ENCODE measurements at regions not wholly inside any gene's neighbourhood (a gene's known extent, or its start where the extent isn't known, plus 50 kb on each side); places are given as distances from the start of the nearest gene placed in this dataset.
"Not testable (repeated sequence)": the region's sequence is repeated elsewhere in the genome, so short reads cannot be mapped to it uniquely, and the experiment has no call there.

DNA sequence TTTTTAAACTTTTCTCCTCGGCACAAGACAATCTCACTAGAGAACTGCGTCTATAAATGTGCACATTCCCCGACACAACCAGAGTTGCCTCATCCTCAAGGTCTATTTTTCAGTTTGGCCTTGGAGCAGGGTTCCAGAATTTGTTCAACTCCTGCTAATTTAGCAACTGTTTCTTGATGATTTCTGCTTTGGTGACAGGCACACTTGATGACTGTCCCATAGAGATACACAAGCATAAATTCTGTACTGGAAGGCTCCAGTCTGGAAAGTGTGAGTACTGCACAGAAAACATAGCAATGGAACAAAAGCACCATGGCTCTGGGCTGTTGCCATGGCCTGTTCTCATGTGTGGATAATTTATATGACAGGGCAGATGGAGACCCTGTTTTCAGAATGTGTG is 379.6 kb upstream of the PDZRN3 start:
- WGBS = 61% methylated on average over 3 of the region's 3 CpGs

DNA sequence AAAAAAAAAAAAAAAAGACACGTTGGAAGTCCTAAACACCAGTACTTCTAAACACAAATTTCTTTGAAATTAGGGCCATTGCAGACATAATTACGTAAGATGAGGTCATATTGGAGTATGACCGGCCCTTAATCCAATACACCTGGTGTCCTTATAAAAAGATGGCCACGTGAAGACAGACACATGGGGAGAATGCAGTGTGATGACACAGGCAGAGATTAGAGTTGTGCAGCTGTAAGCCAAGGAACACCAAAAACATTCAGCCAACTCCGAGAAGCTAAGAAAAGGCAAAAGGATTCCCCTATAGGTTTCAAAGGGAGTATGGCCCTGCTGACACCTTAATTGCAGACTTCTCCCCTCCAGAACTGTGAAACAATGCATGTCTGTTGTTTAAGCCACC is 379.0 kb upstream of the PDZRN3 start:
- Histone ChIP-seq H3K36me3 (no peaks in the 10 kb centered on the region), H3K9me3 (no peaks in the 10 kb centered on the region), H3K4me1 (replicated peaks) (no peaks in the 10 kb centered on the region), H3K4me3 (no peak overlapping the region), H3K27me3 (replicated peaks; ENCODE audit: insufficient read depth) (no peaks in the 10 kb centered on the region), H3K27ac (no peak overlapping the region)
- 78% methylated on average over 5 of the region's 5 CpGs for WGBS
- intact Hi-C loops (cut with DNase I) = no loop called here
- no peak for DNase-seq (ENCODE audit: low spot score)
- TF ChIP-seq, protein P1, sequence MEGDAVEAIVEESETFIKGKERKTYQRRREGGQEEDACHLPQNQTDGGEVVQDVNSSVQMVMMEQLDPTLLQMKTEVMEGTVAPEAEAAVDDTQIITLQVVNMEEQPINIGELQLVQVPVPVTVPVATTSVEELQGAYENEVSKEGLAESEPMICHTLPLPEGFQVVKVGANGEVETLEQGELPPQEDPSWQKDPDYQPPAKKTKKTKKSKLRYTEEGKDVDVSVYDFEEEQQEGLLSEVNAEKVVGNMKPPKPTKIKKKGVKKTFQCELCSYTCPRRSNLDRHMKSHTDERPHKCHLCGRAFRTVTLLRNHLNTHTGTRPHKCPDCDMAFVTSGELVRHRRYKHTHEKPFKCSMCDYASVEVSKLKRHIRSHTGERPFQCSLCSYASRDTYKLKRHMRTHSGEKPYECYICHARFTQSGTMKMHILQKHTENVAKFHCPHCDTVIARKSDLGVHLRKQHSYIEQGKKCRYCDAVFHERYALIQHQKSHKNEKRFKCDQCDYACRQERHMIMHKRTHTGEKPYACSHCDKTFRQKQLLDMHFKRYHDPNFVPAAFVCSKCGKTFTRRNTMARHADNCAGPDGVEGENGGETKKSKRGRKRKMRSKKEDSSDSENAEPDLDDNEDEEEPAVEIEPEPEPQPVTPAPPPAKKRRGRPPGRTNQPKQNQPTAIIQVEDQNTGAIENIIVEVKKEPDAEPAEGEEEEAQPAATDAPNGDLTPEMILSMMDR (IDR thresholded peaks at IDR 0.05) = no peak
- TF ChIP-seq POLR2AphosphoS5 (IDR thresholded peaks at IDR 0.05) = no peak
- TF ChIP-seq POLR2A (IDR thresholded peaks at IDR 0.05) = no peak

More for the DNA sequence above, 379.6 kb upstream of the PDZRN3 start:
- no peaks in the 10 kb centered on the region for H3K4me1 ChIP-seq (replicated peaks)
- DNase-seq (ENCODE audit: low spot score) = no peak
- no peak overlapping the region for H3K4me3 ChIP-seq
- H3K36me3 ChIP-seq = no peaks in the 10 kb centered on the region
- no peaks in the 10 kb centered on the region for H3K27me3 ChIP-seq (replicated peaks; ENCODE audit: insufficient read depth)
- H3K9me3 ChIP-seq = no peaks in the 10 kb centered on the region
- TF ChIP-seq, protein P1 (IDR thresholded peaks at IDR 0.05) = no peak
- intact Hi-C loops (cut with DNase I) = no loop called here
- no peak overlapping the region for H3K27ac ChIP-seq

DNA sequence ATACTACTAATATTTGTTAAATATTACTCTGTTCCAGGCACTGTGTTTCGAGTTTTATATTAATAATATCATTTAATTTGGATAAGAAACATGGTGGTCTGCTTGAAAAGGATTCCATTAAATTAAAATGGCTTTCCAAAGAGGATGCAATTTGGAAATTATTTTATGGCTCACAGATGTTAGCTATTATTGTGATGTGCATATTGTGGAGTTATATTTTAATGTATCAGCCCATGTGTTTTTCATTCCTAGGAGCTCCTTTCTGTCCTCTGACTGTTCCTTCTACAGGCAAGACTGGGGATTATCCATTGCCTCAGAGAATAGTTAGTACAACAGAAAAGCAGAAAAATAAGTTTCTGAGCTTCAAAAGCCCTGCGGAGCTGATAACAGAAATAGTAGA is 376.7 kb upstream of the PDZRN3 start:
- Histone ChIP-seq H3K4me1 (replicated peaks) (no peaks in the 10 kb centered on the region), H3K27me3 (replicated peaks; ENCODE audit: insufficient read depth) (no peaks in the 10 kb centered on the region), H3K9me3 (no peaks in the 10 kb centered on the region), H3K4me3 (no peak overlapping the region), H3K27ac (no peak overlapping the region), H3K36me3 (no peaks in the 10 kb centered on the region)
- 92% methylated on average over 2 of the region's 2 CpGs for WGBS
- DNase-seq (ENCODE audit: low spot score) = no peak
- TF ChIP-seq POLR2AphosphoS5 (IDR thresholded peaks at IDR 0.05) (no peak), POLR2A (IDR thresholded peaks at IDR 0.05) (no peak)
- TF ChIP-seq, protein P1 (IDR thresholded peaks at IDR 0.05) = no peak
- intact Hi-C loops (cut with DNase I) = no loop called here

DNA sequence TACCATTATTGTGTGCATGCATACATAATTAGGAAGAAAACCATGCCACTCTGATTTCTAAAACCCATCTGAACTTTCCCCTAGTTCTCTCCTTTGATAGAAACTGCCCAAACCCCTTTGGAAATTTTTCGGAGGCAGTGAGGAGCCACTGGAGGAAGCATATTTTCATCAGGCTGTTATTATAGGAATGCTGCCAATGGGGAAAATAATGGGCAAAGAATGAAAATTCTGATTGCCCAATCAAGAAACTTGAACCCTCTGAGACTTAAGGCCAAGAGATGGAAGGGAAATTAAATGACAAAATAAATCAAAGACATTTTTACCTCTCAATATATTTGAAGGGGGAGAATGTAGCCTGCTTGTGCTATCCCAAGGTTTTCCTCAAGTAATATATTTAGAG is 376.0 kb upstream of the PDZRN3 start:
- Histone ChIP-seq H3K36me3 (no peaks in the 10 kb centered on the region), H3K9me3 (no peaks in the 10 kb centered on the region), H3K4me1 (replicated peaks) (no peaks in the 10 kb centered on the region), H3K27me3 (replicated peaks; ENCODE audit: insufficient read depth) (no peaks in the 10 kb centered on the region), H3K27ac (no peak overlapping the region), H3K4me3 (no peak overlapping the region)
- 36% methylated on average over 1 of the region's 1 CpG for WGBS
- DNase-seq (ENCODE audit: low spot score) = no peak
- intact Hi-C loops (cut with DNase I) = no loop called here
- TF ChIP-seq POLR2A (IDR thresholded peaks at IDR 0.05) (no peak), POLR2AphosphoS5 (IDR thresholded peaks at IDR 0.05) (no peak)
- TF ChIP-seq, protein P1 (IDR thresholded peaks at IDR 0.05) = no peak

DNA sequence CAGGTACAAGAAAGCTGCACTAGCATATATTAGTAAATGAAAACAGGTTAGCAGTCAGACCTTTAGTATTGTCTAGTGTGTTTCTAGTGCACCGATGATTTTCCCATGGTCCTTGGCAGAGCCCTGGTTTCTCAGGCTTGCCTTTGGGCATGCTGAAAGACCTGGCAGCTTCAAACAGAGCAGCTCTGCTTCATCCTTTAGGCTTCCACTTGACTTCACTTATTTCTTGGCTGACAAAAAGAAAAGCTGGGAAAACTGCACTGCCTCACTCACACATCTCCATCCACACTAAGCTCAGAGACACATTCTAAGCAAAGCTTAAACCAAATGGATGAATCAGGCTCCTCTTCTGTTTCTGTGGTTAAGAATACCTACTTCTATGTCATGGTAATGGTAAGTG is 374.8 kb upstream of the PDZRN3 start:
- TF ChIP-seq POLR2AphosphoS5 (IDR thresholded peaks at IDR 0.05) (no peak), POLR2A (IDR thresholded peaks at IDR 0.05) (no peak)
- TF ChIP-seq, protein P1 (IDR thresholded peaks at IDR 0.05) = no peak
- 97% methylated on average over 1 of the region's 1 CpG for WGBS
- DNase-seq (ENCODE audit: low spot score) = no peak
- Histone ChIP-seq H3K27me3 (replicated peaks; ENCODE audit: insufficient read depth) (no peaks in the 10 kb centered on the region), H3K27ac (no peak overlapping the region), H3K4me3 (no peak overlapping the region), H3K9me3 (no peaks in the 10 kb centered on the region), H3K36me3 (no peaks in the 10 kb centered on the region), H3K4me1 (replicated peaks) (no peaks in the 10 kb centered on the region)
- intact Hi-C loops (cut with DNase I) = no loop called here

DNA sequence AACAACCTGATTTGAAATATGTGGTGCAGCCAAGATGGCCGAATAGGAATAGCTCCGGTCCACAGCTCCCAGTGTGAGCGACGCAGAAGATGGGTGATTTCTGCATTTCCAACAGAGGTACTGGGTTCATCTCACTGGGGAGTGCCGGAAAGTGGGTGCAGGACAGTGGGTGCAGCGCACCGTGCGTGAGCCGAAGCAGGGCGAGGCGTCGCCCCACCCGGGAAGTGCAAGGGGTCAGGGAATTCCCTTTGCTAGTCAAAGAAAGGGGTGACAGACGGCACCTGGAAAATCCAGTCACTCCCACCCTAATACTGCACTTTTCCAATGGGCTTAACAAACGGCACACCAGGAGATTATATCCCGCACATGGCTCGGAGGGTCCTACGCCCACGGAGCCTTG is 365.9 kb upstream of the PDZRN3 start:
- intact Hi-C loops (cut with DNase I); H3K4me1 ChIP-seq (replicated peaks); H3K27ac ChIP-seq; H3K27me3 ChIP-seq (replicated peaks; ENCODE audit: insufficient read depth); DNase-seq (ENCODE audit: low spot score); H3K4me3 ChIP-seq; H3K9me3 ChIP-seq; H3K36me3 ChIP-seq: not testable (repeated sequence)
- WGBS = 94% methylated on average over 19 of the region's 19 CpGs

All from prostate gland (tissue), 2 donors.